ENCODE measurements at regions not wholly inside any gene's neighbourhood (a gene's known extent, or its start where the extent isn't known, plus 50 kb on each side); places are given as distances from the start of the nearest gene placed in this dataset.

DNA sequence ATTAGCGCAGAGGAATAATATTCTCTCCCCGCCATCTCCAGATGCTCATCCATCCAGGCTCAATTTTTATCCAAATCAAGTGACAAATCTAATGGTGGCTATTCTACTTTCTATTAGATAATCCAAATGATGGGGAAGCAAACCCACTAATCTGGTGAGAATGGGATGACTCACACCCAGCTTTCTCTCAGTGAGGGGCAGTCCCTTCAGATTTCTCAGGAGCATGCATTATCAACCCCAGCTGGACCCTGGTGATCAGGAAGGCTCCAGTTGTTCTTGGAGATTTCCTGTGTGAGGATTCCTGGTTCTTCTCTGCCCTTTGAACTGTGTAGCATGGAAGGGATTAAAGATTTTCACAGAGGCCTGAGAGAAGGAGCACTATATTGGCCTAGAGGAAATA is 358.0 kb downstream of the WDR72 start:
- no peak overlapping the region for H3K4me3 ChIP-seq (ENCODE audit: insufficient read depth, low read depth, low read length)
- H3K9me3 ChIP-seq (ENCODE audit: control insufficient read depth, low read length), result no peaks in the 10 kb centered on the region
- H3K27me3 ChIP-seq (ENCODE audit: control insufficient read depth, insufficient read depth, low read length, poor library complexity, severe bottlenecking), result no peaks in the 10 kb centered on the region
- H3K27ac ChIP-seq (ENCODE audit: insufficient read depth, low read depth, low read length, poor library complexity, severe bottlenecking), result no peak overlapping the region
- 88 to 100% methylated on average over 2 of the region's 2 CpGs for WGBS, 2 experiments
- no peaks in the 10 kb centered on the region for H3K36me3 ChIP-seq (ENCODE audit: control insufficient read depth, insufficient read depth, low read length)
- no peaks in the 10 kb centered on the region for H3K4me1 ChIP-seq (ENCODE audit: control insufficient read depth, insufficient read depth, low read length)

- Histone ChIP-seq H3K36me3 (ENCODE audit: control insufficient read depth, insufficient read depth, low read length) (no peaks in the 10 kb centered on the region), H3K9me3 (ENCODE audit: control insufficient read depth, low read length) (no peaks in the 10 kb centered on the region), H3K4me3 (ENCODE audit: insufficient read depth, low read depth, low read length) (no peak overlapping the region), H3K27ac (ENCODE audit: insufficient read depth, low read depth, low read length, poor library complexity, severe bottlenecking) (no peak overlapping the region), H3K27me3 (ENCODE audit: control insufficient read depth, insufficient read depth, low read length, poor library complexity, severe bottlenecking) (no peaks in the 10 kb centered on the region), H3K4me1 (ENCODE audit: control insufficient read depth, insufficient read depth, low read length) (no peaks in the 10 kb centered on the region)
- 77 to 84% methylated on average over 5 of the region's 5 CpGs for WGBS, 2 experiments
Measured at GRCh38 chr15:53400986-53401385, 358.5 kb downstream of the WDR72 start.

DNA sequence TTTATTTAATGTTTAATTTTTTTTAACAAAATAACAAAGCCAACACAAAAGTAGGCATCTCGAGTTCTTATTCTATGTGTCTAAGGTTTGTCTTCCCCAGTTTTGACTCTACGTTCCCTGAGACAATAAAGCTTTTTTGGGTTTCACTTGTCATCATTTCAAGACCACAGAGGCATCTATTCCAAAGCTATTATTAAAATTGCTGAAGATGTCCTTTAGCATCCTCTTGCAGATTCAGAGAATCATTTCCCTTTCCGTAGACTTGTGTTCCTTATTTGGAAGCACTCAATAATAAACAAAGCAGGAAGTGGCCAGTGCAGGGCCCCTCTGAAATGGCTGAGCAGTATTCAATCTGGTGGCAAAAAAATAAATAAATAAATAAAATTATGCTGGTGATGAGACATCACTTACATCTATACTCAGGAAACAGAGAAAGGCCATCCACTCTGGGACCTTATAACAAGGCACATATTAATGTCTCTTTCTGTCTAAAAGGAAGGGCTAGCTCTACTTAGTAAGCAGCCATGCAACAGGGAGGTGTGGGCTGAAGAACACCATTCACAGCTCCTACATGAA is 362.3 kb downstream of the WDR72 start:
- Histone ChIP-seq H3K27me3 (ENCODE audit: control insufficient read depth, insufficient read depth, low read length, poor library complexity, severe bottlenecking) (no peaks in the 10 kb centered on the region), H3K27ac (ENCODE audit: insufficient read depth, low read depth, low read length, poor library complexity, severe bottlenecking) (no peak overlapping the region), H3K4me1 (ENCODE audit: control insufficient read depth, insufficient read depth, low read length) (no peaks in the 10 kb centered on the region), H3K9me3 (ENCODE audit: control insufficient read depth, low read length) (no peaks in the 10 kb centered on the region), H3K4me3 (ENCODE audit: insufficient read depth, low read depth, low read length) (no peak overlapping the region), H3K36me3 (ENCODE audit: control insufficient read depth, insufficient read depth, low read length) (no peaks in the 10 kb centered on the region)
- 95 to 98% methylated on average over 3 of the region's 3 CpGs for WGBS, 2 experiments

DNA sequence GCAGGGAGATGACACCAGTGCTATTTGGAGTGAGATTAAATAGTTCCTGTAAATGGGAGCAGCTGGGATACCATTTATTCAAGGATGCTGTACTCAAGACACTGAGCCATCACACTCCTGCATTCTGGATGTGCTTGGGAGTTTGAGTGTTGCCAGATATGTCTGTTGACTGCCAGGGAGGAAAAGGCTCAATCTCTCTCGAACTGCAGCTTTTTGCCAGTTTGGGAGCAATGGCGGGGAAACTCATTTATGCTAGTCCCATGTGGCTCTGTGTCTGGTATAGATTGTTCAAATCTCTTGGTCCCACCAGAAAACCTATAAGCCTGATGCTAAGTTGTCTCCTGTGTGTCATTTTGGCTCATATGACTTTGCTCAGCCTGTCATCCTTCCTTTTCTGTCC is 363.6 kb downstream of the WDR72 start:
- Histone ChIP-seq H3K27me3 (ENCODE audit: control insufficient read depth, insufficient read depth, low read length, poor library complexity, severe bottlenecking) (no peaks in the 10 kb centered on the region), H3K4me1 (ENCODE audit: control insufficient read depth, insufficient read depth, low read length) (no peaks in the 10 kb centered on the region), H3K27ac (ENCODE audit: insufficient read depth, low read depth, low read length, poor library complexity, severe bottlenecking) (no peak overlapping the region), H3K4me3 (ENCODE audit: insufficient read depth, low read depth, low read length) (no peak overlapping the region), H3K36me3 (ENCODE audit: control insufficient read depth, insufficient read depth, low read length) (no peaks in the 10 kb centered on the region), H3K9me3 (ENCODE audit: control insufficient read depth, low read length) (no peaks in the 10 kb centered on the region)
- WGBS, 2 experiments, result 88 to 93% methylated on average over 2 of the region's 2 CpGs

DNA sequence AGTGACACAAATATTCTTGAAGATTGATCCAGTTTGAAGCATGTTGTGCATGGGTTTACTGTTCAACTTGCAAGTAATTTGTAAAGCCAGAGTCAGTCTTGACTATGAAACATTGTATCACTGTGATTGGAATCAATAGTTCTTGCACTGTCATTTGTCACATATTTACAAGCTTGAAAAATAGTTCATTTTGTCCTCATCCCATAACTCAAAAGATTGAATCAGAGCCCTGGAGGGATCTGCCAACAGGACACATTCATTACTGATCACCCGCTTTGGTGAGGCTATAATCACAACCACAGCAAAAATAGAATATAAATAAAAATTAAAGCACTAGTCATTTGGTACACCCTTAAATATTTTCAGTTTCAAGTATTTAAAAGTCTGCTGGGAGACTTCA is 368.9 kb downstream of the WDR72 start:
- no peak overlapping the region for H3K4me3 ChIP-seq (ENCODE audit: insufficient read depth, low read depth, low read length)
- WGBS, 2 experiments, result 100% methylated on average over 1 of the region's 1 CpG; no CpG with 5 or more reads in 1 of the 2 experiments
- H3K27ac ChIP-seq (ENCODE audit: insufficient read depth, low read depth, low read length, poor library complexity, severe bottlenecking), result no peak overlapping the region
- no peaks in the 10 kb centered on the region for H3K36me3 ChIP-seq (ENCODE audit: control insufficient read depth, insufficient read depth, low read length)
- no peaks in the 10 kb centered on the region for H3K9me3 ChIP-seq (ENCODE audit: control insufficient read depth, low read length)
- H3K27me3 ChIP-seq (ENCODE audit: control insufficient read depth, insufficient read depth, low read length, poor library complexity, severe bottlenecking), result no peaks in the 10 kb centered on the region
- no peaks in the 10 kb centered on the region for H3K4me1 ChIP-seq (ENCODE audit: control insufficient read depth, insufficient read depth, low read length)

DNA sequence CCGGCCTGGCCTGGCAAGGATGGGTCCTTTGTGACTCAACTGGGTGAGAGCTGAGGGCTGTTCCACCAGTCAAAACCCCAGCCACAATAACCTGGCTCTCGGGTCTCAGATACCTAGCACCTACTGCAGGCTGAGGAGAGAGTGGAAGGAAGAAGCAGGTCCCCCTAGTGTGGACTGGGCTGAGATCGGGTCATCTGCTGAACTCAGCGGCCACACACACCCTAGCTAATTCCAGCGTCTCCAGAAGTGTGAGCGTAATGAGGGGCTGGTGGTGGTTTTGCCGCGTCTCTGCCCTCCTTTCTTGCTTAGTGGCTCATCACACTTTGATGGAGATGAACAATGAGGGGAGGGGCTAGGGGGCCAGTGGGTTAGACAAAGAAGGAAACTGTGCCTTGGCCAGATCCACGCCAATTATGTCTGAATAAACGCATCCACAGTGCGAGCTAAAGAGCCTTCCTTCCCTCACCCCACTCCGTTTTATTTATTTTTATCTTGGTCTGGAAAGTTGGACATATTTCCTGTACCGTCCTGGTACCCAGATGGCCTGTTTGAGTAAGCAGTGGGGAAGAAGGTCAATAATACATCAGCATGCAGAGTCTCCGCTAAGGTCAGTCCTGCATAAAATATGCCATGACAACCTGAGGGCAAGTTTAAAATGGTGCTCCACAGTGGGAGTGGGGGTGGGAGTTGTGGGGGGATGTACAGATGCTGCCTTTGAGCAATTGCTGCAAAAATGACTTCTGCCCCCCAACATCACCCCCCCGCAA is 370.0 kb downstream of the WDR72 start:
- no peaks in the 10 kb centered on the region for H3K36me3 ChIP-seq (ENCODE audit: control insufficient read depth, insufficient read depth, low read length)
- no peak overlapping the region for H3K27ac ChIP-seq (ENCODE audit: insufficient read depth, low read depth, low read length, poor library complexity, severe bottlenecking)
- H3K27me3 ChIP-seq (ENCODE audit: control insufficient read depth, insufficient read depth, low read length, poor library complexity, severe bottlenecking), result no peaks in the 10 kb centered on the region
- H3K9me3 ChIP-seq (ENCODE audit: control insufficient read depth, low read length), result no peaks in the 10 kb centered on the region
- H3K4me1 ChIP-seq (ENCODE audit: control insufficient read depth, insufficient read depth, low read length), result no peaks in the 10 kb centered on the region
- no peak overlapping the region for H3K4me3 ChIP-seq (ENCODE audit: insufficient read depth, low read depth, low read length)
- WGBS, 2 experiments, result 93 to 96% methylated on average over 15 of the region's 15 CpGs

DNA sequence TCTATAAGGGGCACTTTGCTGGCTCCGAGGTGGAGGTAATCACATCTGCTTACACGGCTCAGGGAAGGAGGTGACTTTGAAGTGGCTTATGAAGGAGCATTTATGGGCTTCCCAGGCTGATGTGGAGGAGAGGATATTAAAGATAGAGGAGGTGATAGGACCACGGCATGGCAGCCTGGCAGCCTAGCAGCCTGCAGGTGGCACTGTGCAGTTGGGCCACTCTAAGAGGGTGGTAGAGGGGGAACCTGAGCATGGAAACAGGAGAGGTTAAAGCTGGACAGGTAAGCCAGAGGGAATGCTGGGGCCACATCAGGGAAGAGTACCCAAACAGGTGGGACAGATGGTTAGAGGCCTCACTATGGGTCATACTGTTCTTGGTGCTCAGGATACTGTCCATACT is 375.0 kb downstream of the WDR72 start:
- Histone ChIP-seq H3K36me3 (ENCODE audit: control insufficient read depth, insufficient read depth, low read length) (no peaks in the 10 kb centered on the region), H3K27me3 (ENCODE audit: control insufficient read depth, insufficient read depth, low read length, poor library complexity, severe bottlenecking) (no peaks in the 10 kb centered on the region), H3K27ac (ENCODE audit: insufficient read depth, low read depth, low read length, poor library complexity, severe bottlenecking) (no peak overlapping the region), H3K4me3 (ENCODE audit: insufficient read depth, low read depth, low read length) (no peak overlapping the region), H3K9me3 (ENCODE audit: control insufficient read depth, low read length) (no peaks in the 10 kb centered on the region), H3K4me1 (ENCODE audit: control insufficient read depth, insufficient read depth, low read length) (no peaks in the 10 kb centered on the region)
- 82 to 88% methylated on average over 3 of the region's 3 CpGs for WGBS, 2 experiments

GRCh38 chr15:53378096-53378800 is 381.2 kb downstream of the WDR72 start:
- Histone ChIP-seq H3K4me1 (ENCODE audit: control insufficient read depth, insufficient read depth, low read length) (no peaks in the 10 kb centered on the region), H3K27me3 (ENCODE audit: control insufficient read depth, insufficient read depth, low read length, poor library complexity, severe bottlenecking) (no peaks in the 10 kb centered on the region), H3K27ac (ENCODE audit: insufficient read depth, low read depth, low read length, poor library complexity, severe bottlenecking) (no peak overlapping the region), H3K9me3 (ENCODE audit: control insufficient read depth, low read length) (no peaks in the 10 kb centered on the region), H3K36me3 (ENCODE audit: control insufficient read depth, insufficient read depth, low read length) (no peaks in the 10 kb centered on the region), H3K4me3 (ENCODE audit: insufficient read depth, low read depth, low read length) (no peak overlapping the region)
- 77 to 84% methylated on average over 4 of the region's 4 CpGs for WGBS, 2 experiments

DNA sequence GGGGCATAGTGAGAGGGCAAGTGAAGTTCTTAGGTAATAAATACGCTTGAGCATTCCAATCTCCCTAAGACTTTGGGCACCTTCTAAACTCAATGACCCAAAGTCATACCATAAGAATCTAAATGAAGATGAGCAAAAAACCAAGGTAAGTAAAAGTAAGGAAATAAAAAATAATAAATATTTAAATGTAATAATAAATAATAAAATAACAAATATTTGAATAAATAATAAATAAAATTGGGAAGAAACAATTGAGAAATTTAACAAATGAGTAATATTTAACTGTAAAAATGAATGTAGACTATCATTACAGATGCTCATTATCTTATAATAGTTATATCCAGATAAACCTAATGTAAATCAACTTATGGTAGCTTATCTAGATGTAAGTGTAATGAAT is 391.7 kb downstream of the WDR72 start:
- Histone ChIP-seq H3K27me3 (ENCODE audit: control insufficient read depth, insufficient read depth, low read length, poor library complexity, severe bottlenecking) (no peaks in the 10 kb centered on the region), H3K4me3 (ENCODE audit: insufficient read depth, low read depth, low read length) (no peak overlapping the region), H3K9me3 (ENCODE audit: control insufficient read depth, low read length) (no peaks in the 10 kb centered on the region), H3K4me1 (ENCODE audit: control insufficient read depth, insufficient read depth, low read length) (no peaks in the 10 kb centered on the region), H3K27ac (ENCODE audit: insufficient read depth, low read depth, low read length, poor library complexity, severe bottlenecking) (no peak overlapping the region), H3K36me3 (ENCODE audit: control insufficient read depth, insufficient read depth, low read length) (no peaks in the 10 kb centered on the region)
- 100% methylated on average over 1 of the region's 1 CpG; no CpG with 5 or more reads in 1 of the 2 experiments for WGBS, 2 experiments

DNA sequence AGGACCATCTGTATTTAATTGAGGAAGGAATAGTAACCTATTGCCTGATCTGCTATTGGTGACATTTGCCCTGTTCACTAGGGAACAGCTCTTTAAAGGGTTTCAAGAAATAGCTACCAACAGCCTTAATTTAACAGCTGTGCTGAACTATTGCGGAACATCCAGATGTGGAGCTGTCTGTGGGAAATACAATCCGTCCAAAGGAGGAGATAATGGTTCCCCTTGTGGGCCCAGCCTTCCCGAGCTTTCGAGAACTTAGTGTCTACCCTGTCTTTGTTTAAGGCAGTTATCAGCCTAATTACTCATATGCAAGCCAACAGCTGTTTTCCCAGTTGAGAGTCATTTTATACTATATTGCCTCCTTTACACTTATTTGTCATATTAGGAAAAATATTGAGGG is 398.6 kb downstream of the WDR72 start:
- no peaks in the 10 kb centered on the region for H3K27me3 ChIP-seq (ENCODE audit: control insufficient read depth, insufficient read depth, low read length, poor library complexity, severe bottlenecking)
- H3K4me1 ChIP-seq (ENCODE audit: control insufficient read depth, insufficient read depth, low read length), result no peaks in the 10 kb centered on the region
- no peak overlapping the region for H3K4me3 ChIP-seq (ENCODE audit: insufficient read depth, low read depth, low read length)
- H3K36me3 ChIP-seq (ENCODE audit: control insufficient read depth, insufficient read depth, low read length), result no peaks in the 10 kb centered on the region
- no peak overlapping the region for H3K27ac ChIP-seq (ENCODE audit: insufficient read depth, low read depth, low read length, poor library complexity, severe bottlenecking)
- 93 to 94% methylated on average over 4 of the region's 4 CpGs for WGBS, 2 experiments
- no peaks in the 10 kb centered on the region for H3K9me3 ChIP-seq (ENCODE audit: control insufficient read depth, low read length)

Measured in ectodermal cell (in vitro differentiated cells).